Glutamatergic neuron (in vitro differentiated cells): ENCODE measurements at regions not wholly inside any gene's neighbourhood (a gene's known extent, or its start where the extent isn't known, plus 50 kb on each side); places are given as distances from the start of the nearest gene placed in this dataset.

Source experiments
- DNase-seq: peaks from one replicate; pipeline ENCODE4 v3.0.0; 2022
- H3K27ac Mint-ChIP-seq: one replicate; pipeline ENCODE4 v1.8.0; 2020; ENCODE audit warnings: mild to moderate bottlenecking, mixed read lengths, inconsistent platforms; ENCODE audit not compliant: unreplicated experiment
- H3K27me3 Mint-ChIP-seq: one replicate; pipeline ENCODE4 v1.8.0; 2020; ENCODE audit warnings: mild to moderate bottlenecking, moderate library complexity, mixed read lengths, inconsistent platforms; ENCODE audit not compliant: unreplicated experiment
- H3K36me3 Mint-ChIP-seq: one replicate; pipeline ENCODE4 v1.8.0; 2020; ENCODE audit warnings: mild to moderate bottlenecking, mixed read lengths, inconsistent platforms; ENCODE audit not compliant: unreplicated experiment
- H3K4me1 Mint-ChIP-seq: one replicate; pipeline ENCODE4 v1.8.0; 2020; ENCODE audit warnings: mild to moderate bottlenecking, low read depth, mixed read lengths, inconsistent platforms; ENCODE audit not compliant: unreplicated experiment
- H3K4me3 Mint-ChIP-seq: one replicate; pipeline ENCODE4 v1.8.0; 2020; ENCODE audit warnings: mild to moderate bottlenecking, mixed read lengths, inconsistent platforms; ENCODE audit not compliant: unreplicated experiment
- H3K9me3 Mint-ChIP-seq: one replicate; pipeline ENCODE4 v1.8.0; 2020; ENCODE audit warnings: mild to moderate bottlenecking, moderate library complexity, mixed read lengths, inconsistent platforms; ENCODE audit not compliant: unreplicated experiment
- CTCF ChIP-seq: fragments of 200-600 bp; sonication (generic); IDR thresholded peaks from one replicate; pipeline ENCODE4 v1.5.0; 2021; ENCODE audit not compliant: partially characterized antibody, unreplicated experiment

GRCh38 chr7:157061979-157062378 is 51.5 kb upstream of the MNX1 start:
- H3K4me1 Mint-ChIP-seq: no peaks in the 10 kb centered on the region
- no peak for TF ChIP-seq CTCF
- no peaks in the 10 kb centered on the region for H3K9me3 Mint-ChIP-seq
- no peak overlapping the region for H3K4me3 Mint-ChIP-seq
- DNase-seq: no peak
- H3K27me3 Mint-ChIP-seq: peaks cover 12% of the 10 kb centered on the region
- no peak overlapping the region for H3K27ac Mint-ChIP-seq
- H3K36me3 Mint-ChIP-seq: peaks cover 23% of the 10 kb centered on the region

- Mint-ChIP-seq H3K4me1 (no peaks in the 10 kb centered on the region), H3K27me3 (peaks cover 7% of the 10 kb centered on the region), H3K9me3 (peaks cover 1% of the 10 kb centered on the region), H3K27ac (no peak overlapping the region), H3K36me3 (peaks cover 15% of the 10 kb centered on the region), H3K4me3 (no peak overlapping the region)
- no peak for TF ChIP-seq CTCF
- DNase-seq: no peak
Measured at GRCh38 chr7:157065046-157065445, 54.6 kb upstream of the MNX1 start.

- no peak for TF ChIP-seq CTCF
- Mint-ChIP-seq H3K36me3 (peaks cover 5% of the 10 kb centered on the region), H3K27me3 (peaks cover 7% of the 10 kb centered on the region), H3K4me1 (no peaks in the 10 kb centered on the region), H3K27ac (no peak overlapping the region), H3K9me3 (peaks cover 5% of the 10 kb centered on the region), H3K4me3 (no peak overlapping the region)
- no peak for DNase-seq
Measured at GRCh38 chr7:157072361-157072760, 61.9 kb upstream of the MNX1 start.

GRCh38 chr7:157073335-157073734 is 62.9 kb upstream of the MNX1 start:
- no peak for DNase-seq
- peaks cover 10% of the 10 kb centered on the region for H3K27me3 Mint-ChIP-seq

More at GRCh38 chr7:157073335-157073734, 62.9 kb upstream of the MNX1 start:
- H3K4me3 Mint-ChIP-seq: no peak overlapping the region
- no peaks in the 10 kb centered on the region for H3K4me1 Mint-ChIP-seq
- H3K9me3 Mint-ChIP-seq: peaks cover 4% of the 10 kb centered on the region
- H3K27ac Mint-ChIP-seq: no peak overlapping the region
- peaks cover 5% of the 10 kb centered on the region for H3K36me3 Mint-ChIP-seq
- no peak for TF ChIP-seq CTCF
